Frontal cortex (tissue), 3 donors: ENCODE measurements at regions not wholly inside any gene's neighbourhood (a gene's known extent, or its start where the extent isn't known, plus 50 kb on each side); places are given as distances from the start of the nearest gene placed in this dataset.
"Not testable (repeated sequence)": the region's sequence is repeated elsewhere in the genome, so short reads cannot be mapped to it uniquely, and the experiment has no call there.

ENCODE experiments used
- DNase-seq, 2 donors: peaks; one replicate each; pipeline ENCODE4 v3.0.0; 2012; ENCODE audit warnings: low spot score in 2 of 2
- FAIRE-seq: peaks from 2 replicates; lab custom pipeline; 2012; peaks lifted over from hg19 to GRCh38; lab: Jason Lieb, UNC
- donor health status: control.
- donor health status: control.
- donor health status: control.

GRCh38 chr9:108803428-108804065 lies 52.2 kb downstream of the ACTL7B start:
- FAIRE-seq = no peak
- DNase-seq = no peak

DNA sequence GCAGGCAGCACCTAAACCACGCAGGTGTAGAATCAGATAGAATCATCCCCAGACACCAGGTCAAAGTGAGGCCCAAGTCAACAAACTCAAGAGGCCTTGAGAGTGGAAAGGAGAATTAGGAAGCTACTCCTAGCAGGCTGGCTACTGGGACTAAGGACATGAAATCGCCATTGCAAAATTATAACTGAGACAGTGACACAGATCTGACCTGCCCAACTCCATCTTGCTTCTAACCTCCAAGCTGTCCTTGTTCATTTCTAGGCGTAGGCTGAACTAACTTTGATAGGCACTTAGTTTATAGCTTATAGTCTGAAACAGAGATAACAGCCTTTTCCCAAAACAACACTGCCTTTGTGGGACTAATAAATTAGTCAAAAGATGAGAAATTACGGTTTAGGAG lies 52.8 kb downstream of the ACTL7B start:
- DNase-seq = no peak
- no peak for FAIRE-seq

DNA sequence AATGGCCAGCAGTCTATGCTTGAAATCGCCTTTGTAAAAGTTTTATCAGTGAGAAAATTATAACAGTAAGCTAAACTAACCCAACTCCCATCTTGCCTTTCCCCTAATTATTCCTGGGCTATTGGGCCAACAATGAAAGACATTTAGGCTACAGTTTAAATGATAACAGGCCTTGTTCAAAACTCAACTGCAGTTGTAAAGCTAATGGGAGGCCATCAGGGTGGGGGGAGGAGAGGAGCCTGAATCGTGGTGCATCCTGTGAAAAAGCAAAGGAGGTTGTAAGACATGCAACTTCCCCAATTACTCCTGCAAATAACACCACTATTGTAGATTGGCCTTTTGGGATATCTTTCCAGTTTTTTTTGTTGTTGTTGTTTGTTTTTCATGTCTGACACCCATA lies 53.8 kb downstream of the ACTL7B start:
- FAIRE-seq (no peak), DNase-seq (no peak)

DNA sequence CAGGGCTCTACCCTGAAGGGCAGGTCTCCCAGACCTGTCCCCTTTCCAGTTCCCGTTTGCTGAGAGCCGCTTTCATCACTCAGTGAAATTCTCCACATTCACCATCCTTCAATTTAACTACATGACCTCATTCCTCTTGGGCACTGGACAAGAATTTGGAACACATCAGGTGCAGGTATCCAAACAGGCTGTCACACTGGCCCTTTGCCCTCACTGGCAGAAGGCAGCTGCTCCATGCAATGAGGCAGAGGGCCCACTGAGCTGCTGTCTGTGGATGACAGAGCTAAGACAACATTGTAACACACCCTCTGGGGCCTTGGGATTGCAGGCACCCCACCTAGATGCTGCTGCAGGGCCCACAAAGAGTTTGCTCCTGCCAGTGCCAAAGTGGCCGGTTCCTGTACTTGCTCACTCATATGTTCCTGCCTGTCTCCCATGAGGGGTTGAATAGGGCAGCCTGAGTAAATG lies 55.1 kb downstream of the ACTL7B start:
- FAIRE-seq (no peak), DNase-seq (no peak)

DNA sequence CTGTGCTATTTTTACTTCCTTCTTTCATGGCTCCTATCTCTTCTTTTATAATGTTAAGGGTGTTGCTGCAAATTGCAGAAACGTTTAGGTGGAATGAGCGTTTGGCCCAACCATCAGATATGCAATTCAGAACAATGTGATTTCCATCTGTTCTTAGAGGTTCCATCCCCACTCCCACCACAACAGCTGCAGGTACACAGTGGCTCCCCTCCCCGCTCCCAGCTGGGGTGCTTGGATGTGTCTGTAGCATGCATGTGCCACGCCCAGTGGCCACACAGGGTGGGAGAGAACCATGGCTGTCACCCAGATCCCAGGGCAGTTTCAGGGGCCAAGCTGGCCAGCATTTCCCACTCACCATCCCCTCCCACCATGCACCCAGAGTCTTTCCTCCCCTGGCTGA lies 62.2 kb downstream of the ACTL7B start:
- FAIRE-seq = no peak

GRCh38 chr9:108789742-108790141 lies 66.0 kb downstream of the ACTL7B start:
- DNase-seq (no peak), FAIRE-seq (no peak)

More for the DNA sequence above, 62.2 kb downstream of the ACTL7B start:
- no peak for DNase-seq

DNA sequence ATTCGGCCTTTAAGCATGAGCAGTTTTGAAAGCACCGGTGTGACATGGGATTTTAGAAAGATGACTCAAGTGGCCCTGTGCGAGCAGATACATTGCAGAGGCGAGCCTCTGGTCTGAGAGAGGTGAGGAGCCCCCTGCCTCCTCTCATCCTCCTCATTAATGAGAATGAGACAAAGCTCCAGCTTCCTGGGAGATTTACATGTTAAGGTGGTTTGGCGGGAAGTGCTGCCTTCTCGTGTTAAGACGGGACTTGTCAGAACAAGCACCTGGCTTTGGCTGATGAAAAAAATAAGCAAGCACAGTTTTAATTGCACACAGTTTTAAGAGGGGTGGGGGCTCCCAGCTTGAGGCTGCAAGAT lies 68.1 kb downstream of the ACTL7B start:
- FAIRE-seq = no peak
- DNase-seq = no peak

DNA sequence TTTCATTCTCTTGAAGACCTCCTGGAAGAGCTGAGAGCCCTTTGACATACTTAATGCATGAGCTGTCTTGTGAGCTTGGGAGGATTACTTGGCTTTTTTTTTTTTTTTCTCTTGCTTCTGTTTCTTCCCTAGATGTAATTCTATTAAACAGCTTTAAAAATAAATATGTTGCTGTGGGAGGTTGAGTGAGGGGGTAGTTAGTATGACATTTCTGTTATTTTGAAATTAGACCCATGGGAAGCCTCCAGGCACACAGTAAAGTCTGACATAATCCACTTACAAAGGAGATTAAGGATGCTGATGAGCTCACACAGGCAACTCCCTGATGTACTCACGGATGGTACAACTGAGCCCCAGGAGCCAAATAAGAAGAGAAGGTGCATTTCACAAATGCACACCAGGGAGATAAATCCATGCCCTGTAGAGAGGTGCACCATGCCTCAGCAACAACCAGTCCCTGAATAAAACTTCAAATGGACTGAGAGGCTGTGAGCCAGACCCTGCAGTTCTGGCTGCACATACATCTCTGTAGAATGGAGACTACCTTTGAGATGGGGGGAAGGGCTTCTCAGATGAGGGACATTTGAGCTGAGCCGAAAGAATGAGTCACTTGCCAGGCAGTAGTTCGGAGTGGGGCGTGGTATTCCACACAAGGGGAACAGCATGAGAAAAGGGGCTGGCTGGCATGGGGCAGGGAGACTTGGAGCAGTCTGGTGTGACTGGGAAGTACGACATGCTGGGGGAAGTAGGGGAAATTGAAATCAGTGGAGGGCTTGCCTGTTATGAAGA lies 68.7 kb downstream of the ACTL7B start:
- DNase-seq (no peak), FAIRE-seq (no peak)

DNA sequence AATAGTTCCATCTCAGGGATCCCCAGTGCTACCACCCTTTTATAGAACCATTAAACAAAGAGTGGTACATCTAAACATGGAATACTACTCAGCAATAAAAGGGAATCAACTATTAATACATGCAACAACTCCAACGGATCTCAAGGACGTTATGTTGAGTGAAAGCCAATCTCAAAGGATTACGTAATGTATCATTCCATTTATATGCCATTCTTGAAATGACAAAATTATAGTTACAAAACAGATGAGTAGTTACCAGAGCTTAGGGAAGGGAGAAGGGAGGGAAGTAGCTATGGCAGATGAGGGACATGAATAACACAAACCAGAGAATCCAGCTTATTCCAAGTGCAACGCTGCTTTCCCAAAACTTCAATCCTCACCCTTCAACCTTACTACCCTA lies 69.5 kb downstream of the ACTL7B start:
- no peak for FAIRE-seq
- no peak for DNase-seq

GRCh38 chr9:108784998-108785397 lies 70.8 kb downstream of the ACTL7B start:
- no peak for FAIRE-seq
- no peak for DNase-seq

GRCh38 chr9:108783731-108784495 lies 71.9 kb downstream of the ACTL7B start:
- FAIRE-seq = no peak
- DNase-seq = no peak

- no peak for DNase-seq
Measured at GRCh38 chr9:108783326-108783725, 72.5 kb downstream of the ACTL7B start.

GRCh38 chr9:108780942-108781734 lies 74.6 kb downstream of the ACTL7B start:
- FAIRE-seq (no peak), DNase-seq (no peak)

More at GRCh38 chr9:108783326-108783725, 72.5 kb downstream of the ACTL7B start:
- FAIRE-seq = no peak

DNA sequence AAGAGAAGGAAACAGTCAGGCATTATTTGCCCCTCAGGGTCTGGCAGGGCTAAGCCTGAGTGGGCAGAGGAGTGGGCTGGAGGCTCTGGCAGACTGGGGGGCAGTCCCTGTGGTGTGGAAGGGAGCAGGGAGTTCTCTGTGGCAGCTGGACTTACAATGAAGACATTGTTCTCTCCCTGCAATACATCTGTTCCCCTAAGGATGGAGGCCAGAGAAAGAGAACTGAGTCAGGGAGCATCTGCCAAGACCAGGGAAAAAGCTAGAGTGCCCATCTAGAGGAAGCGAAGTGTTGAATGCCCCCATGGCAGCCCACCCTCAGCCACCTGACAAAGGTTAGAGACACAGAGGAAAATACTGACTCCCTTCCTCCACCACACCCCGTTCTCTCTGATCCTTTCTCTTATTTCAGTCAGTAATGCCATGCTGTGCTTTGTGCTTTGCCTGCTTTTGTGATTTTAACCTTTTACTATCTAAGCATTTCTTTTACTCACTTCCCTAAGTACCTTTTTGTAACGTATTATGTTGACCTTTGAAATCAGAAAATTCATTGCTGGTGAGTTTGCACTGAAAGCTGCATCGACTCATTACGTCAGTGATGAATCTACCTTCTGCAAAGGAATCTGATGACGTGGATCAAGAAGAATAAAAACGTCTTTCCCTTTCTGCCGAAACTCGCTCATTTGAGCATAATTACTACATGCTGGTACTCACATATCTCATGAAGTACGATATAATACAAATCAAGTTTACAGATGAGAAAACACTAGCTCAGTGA lies 76.0 kb downstream of the ACTL7B start:
- FAIRE-seq (no peak), DNase-seq (peak; percentile 11 to 30)

DNA sequence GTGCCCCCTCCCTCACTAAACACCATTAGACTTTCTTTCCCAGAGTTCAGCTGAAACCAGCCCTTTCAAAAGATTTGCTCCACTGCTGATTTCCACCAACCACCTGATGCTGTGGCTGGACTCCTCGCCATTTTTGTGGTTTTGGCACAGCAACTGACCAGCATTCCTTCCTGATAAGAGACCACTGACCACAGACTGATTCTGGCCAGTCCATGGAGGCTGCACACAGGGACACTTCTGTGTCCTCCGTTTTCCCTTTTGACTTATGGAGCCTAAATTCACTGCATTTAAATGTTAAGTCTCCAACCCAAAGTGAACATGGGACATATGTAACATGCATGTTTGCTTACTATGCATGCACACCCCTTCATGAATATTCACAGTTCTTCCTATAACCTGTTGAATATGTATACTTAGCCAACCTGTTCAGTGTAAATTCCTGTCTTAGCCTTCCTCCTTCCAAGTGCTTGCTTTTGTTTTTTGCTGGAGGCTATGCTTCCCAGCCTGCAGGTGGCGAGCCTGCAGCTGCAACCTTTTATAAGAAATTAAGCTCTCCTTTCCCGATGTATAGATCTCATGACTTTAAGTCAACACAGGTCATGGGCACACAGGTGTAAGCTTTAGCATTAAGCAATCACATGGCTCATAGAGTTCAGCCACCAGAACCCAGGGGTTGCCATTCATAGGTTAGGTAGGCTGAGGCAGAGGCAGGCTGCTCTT lies 78.7 kb downstream of the ACTL7B start:
- FAIRE-seq = no peak
- DNase-seq = no peak

DNA sequence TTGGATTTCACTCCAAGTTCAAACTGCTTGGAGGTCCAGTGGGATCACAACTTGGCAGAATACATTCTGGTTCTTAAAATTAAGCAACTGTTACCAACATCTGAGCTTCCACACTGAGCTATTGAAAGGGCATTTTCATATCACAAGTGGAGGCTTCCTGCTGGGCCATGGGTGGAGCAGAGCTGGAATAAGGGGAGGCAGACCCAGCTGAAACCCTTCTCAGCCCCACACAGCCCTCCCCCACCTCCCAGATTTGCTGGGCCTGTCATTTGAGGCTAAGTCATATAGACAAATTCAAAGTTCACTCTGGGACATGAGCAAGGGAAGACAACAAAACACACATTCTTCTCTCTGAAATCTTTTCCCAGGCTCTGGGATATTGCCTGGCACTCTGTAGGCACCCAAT lies 79.9 kb downstream of the ACTL7B start:
- DNase-seq = no peak
- no peak for FAIRE-seq

DNA sequence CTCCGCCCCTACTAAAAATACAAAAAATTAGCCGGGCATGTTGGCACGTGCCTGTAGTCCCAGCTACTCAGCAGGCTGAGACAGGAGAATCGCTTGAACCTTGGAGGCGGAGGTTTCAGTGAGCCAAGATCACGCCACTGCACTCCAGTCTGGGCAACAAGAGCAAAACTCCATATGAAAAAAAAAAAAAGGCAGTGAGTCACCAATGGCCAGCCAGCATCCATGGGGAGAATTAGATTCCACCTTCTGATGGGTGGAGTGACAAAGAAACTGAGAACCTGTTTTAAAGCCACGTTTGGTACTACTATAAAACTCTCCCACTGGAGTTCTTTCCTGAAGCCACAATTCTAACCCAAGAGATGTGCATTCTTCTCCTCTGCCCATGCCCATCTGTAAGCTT lies 81.7 kb downstream of the ACTL7B start:
- not testable (repeated sequence) for FAIRE-seq, DNase-seq

DNA sequence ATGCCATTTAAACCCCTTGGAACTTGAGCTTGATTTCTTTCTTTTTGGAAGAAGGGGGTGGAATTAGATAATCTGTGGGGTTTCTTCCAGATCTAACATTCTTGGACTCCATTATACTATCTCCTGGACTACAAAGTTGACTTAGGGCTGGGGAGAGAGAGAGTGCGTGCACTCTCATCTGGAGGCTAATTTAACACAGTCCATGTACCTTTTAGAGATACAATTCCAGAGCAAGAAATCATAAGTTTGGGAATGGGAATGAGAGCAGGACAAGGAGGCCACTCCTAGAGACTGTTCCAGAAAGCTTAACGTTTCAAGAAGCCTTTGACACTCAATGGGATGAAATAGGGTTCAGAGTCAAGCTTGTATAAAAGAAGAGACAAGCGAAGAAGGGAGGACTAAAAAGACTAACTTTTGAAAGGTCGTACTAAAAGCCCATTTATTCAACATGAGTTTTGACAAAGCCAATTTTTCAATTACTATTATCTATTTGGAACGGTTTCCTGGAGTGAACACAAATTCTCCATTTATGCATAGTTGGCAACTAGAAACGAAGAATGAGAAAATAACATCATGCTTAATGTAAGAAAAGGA lies 83.4 kb downstream of the ACTL7B start:
- FAIRE-seq (no peak), DNase-seq (no peak)
